WTC11 (cell line): ENCODE measurements at regions not wholly inside any gene's neighbourhood (a gene's known extent, or its start where the extent isn't known, plus 50 kb on each side); places are given as distances from the start of the nearest gene placed in this dataset.

Experiments
- AFF4 ChIP-seq: sonication (generic); formaldehyde crosslinking; IDR thresholded peaks from 2 replicates; pipeline ENCODE4 v1.8.1; 2023; ENCODE audit warnings: mild to moderate bottlenecking, missing genetic modification reagents, borderline replicate concordance
- CBFB ChIP-seq: sonication (generic); formaldehyde crosslinking; IDR thresholded peaks from 2 replicates; pipeline ENCODE4 v1.8.1; 2022; ENCODE audit warnings: mild to moderate bottlenecking, low read depth, missing genetic modification reagents
- CTCF ChIP-seq: fragments of 200-600 bp; IDR thresholded peaks from 2 replicates; pipeline ENCODE4 v1.8.0; 2022; ENCODE audit warnings: antibody characterized with exemption
- FOXJ3 ChIP-seq: sonication (generic); formaldehyde crosslinking; IDR thresholded peaks from 2 replicates; pipeline ENCODE4 v1.9.0; 2021; ENCODE audit warnings: missing genetic modification reagents, mild to moderate bottlenecking, borderline replicate concordance
- IRF1 ChIP-seq: sonication (generic); formaldehyde crosslinking; IDR thresholded peaks from 2 replicates; pipeline ENCODE4 v1.8.0; 2023; ENCODE audit warnings: missing genetic modification reagents
- MAX ChIP-seq: sonication (generic); formaldehyde crosslinking; IDR thresholded peaks from 2 replicates; pipeline ENCODE4 v1.8.0; 2022; ENCODE audit warnings: mild to moderate bottlenecking, missing genetic modification reagents
- NR2C2 ChIP-seq: sonication (generic); formaldehyde crosslinking; IDR thresholded peaks from 2 replicates; pipeline ENCODE4 v1.8.0; 2022; ENCODE audit warnings: mild to moderate bottlenecking, missing genetic modification reagents
- NR3C1 ChIP-seq: sonication (generic); formaldehyde crosslinking; conservative IDR thresholded peaks from 2 replicates; pipeline ENCODE4 v1.8.1; 2023; ENCODE audit warnings: low read depth, mild to moderate bottlenecking, missing genetic modification reagents
- PRDM15 ChIP-seq: sonication (generic); formaldehyde crosslinking; IDR thresholded peaks from 2 replicates; pipeline ENCODE4 v1.8.0; 2022; ENCODE audit warnings: missing genetic modification reagents
- USF1 ChIP-seq: sonication (generic); formaldehyde crosslinking; IDR thresholded peaks from 2 replicates; pipeline ENCODE4 v1.8.0; 2022; ENCODE audit warnings: mild to moderate bottlenecking, missing genetic modification reagents
- ZBTB21 ChIP-seq: sonication (generic); formaldehyde crosslinking; IDR thresholded peaks from 2 replicates; pipeline ENCODE4 v1.8.1; 2023; ENCODE audit warnings: mild to moderate bottlenecking, missing genetic modification reagents, borderline replicate concordance
- ZNF263 ChIP-seq: sonication (generic); formaldehyde crosslinking; IDR thresholded peaks from 2 replicates; pipeline ENCODE4 v1.8.1; 2022; ENCODE audit warnings: low read depth, mild to moderate bottlenecking, moderate library complexity, missing genetic modification reagents

- TF ChIP-seq FOXJ3 (no peak), IRF1 (CRISPR knock-in tag) (no peak), NR3C1 (no peak), MAX (CRISPR knock-in tag) (no peak), CTCF (no peak), USF1 (CRISPR knock-in tag) (no peak), ZNF263 (no peak), CBFB (CRISPR knock-in tag) (no peak), ZBTB21 (CRISPR knock-in tag) (no peak), NR2C2 (CRISPR knock-in tag) (no peak), AFF4 (CRISPR knock-in tag) (no peak), PRDM15 (no peak)
Measured at GRCh38 chr2:41962922-41963622, 84.7 kb upstream of the PKDCC start.
